Stimulated activated CD4-positive, alpha-beta T cell treated with anti-CD3 and anti-CD28 coated beads, Interleukin-1b, Interleukin-23, amount 100 ng/mL, for 24 hours (primary cell): ENCODE measurements at regions not wholly inside any gene's neighbourhood (a gene's known extent, or its start where the extent isn't known, plus 50 kb on each side); places are given as distances from the start of the nearest gene placed in this dataset.

ENCODE experiments used
- DNase-seq, 4 experiments: peaks; one replicate each; pipeline ENCODE4 v3.0.0-alpha.2; 2020; ENCODE audit warnings: low read depth in 4 of 4, low spot score in 1 of 4

- DNase-seq = no peak
Observed at GRCh38 chr4:173858471-173858870, 328.4 kb upstream of the HAND2 start.

DNA sequence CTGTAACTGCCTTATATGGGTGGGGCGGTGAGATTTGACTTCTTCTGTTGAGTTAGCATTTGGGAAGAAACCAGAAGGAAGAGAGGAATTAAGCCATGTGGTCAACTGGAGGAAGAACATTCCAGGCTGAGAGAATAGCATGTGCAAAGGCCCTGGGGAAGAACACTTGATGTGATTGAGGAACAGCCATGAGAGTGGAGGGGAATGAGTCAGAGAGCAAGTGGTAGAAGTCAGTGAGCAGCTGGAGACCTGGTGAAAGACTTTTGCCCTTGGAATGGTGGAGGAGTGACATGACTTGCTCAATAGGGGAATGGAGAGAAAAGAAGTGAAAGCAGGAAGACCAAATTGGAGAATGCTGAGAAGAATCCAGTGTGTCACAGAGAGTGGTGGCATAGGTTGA lies 327.8 kb upstream of the HAND2 start:
- DNase-seq = no peak

GRCh38 chr4:173855015-173855414 lies 325.0 kb upstream of the HAND2 start:
- no peak for DNase-seq

- DNase-seq = no peak
Observed at GRCh38 chr4:173852775-173853174, 322.7 kb upstream of the HAND2 start.

- no peak for DNase-seq
Observed at GRCh38 chr4:173845580-173845979, 315.6 kb upstream of the HAND2 start.

GRCh38 chr4:173839865-173840264 lies 309.8 kb upstream of the HAND2 start:
- no peak for DNase-seq

- DNase-seq = no peak
Observed at GRCh38 chr4:173837517-173837916, 307.5 kb upstream of the HAND2 start.

DNA sequence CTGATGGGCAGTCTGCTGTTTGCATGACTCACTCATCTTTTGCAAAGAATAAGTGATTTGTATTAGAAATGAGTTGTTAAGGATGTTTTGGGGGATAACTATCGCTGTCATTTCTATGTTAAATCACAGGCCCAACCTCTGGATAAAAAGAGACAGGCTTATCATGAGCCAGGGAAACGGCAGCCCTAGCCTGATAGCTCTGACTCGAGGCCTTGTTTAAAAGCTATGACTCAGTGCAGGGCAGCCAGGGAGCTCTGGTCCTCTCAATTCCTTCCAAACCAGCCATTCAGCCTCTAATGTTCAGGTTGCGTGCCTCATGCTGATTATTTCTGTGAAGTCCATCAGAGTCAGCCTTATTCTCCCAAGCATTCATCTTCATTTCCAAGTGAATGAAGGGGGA lies 305.9 kb upstream of the HAND2 start:
- no peak for DNase-seq

DNA sequence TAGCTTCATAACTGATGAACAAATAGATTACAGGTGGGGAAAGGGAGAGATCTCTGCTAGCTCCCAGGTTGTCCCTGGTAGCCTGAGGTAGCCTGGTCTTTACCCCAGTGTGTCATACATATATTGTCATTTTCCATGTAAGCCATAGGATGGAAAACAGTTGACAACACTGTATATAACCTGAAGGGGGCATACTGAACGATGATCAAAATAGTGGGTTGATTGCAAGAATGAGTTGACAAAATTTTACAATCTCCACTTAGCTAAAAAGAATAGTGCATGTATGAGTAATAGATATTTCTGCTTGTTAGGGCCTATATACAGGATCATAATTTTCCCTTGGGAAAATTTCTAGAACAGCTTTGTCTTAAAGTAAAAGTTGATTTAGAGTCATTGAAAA lies 304.1 kb upstream of the HAND2 start:
- no peak for DNase-seq

DNA sequence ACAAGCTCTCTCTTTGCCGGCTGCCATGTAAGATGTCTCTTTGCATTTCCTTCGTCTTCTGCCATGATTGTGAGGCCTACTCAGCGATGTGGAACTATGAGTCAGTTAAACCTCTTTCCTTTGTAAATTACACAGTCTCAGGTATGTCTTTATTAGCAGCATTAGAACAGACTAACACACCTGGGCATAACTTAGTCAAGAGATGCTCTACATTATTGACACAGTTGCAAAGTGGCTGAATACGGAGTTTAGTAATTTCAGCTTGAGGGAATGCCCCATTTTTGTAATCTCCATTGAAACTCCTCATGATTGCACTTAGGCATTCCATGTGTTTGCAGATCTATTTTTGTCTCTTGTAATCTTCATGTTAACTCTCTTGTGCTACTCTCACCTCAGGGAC lies 299.5 kb upstream of the HAND2 start:
- no peak for DNase-seq

DNA sequence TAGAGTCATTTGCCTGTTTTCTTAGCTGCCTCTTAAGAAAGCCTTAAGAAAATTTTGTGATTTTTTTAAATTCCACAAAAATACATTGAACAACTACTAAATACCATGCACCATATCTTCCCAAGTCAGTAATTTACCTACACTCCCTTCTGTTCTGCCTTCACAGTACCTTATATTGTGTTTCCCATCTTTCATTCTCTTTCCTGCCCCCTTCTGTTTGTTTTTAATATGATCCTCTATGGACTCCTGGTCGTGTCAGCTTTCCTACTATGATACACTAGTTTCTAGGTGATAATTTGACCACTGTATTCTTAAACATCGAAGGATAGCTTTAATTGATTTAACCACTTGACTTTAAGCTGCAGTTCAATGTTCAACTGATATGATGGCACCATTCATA lies 297.7 kb upstream of the HAND2 start:
- DNase-seq = no peak

DNA sequence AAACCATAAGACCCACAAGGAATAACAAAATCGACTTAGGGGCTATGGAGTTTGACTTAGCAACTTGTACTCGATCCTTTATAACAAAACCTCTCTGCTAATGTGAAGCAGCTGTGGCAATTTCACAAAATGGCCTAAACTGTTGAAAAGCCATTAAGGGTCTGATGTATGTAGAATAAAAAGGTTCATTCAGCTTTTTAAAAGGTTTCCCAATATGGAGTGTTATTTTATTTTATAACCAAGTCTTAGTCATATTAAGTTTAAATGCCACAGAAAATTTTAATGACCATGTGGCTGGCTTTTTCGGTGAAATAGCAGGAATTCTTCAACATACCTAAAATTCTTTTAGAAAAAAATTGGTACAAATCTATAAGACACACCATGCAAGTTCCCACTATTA lies 291.8 kb upstream of the HAND2 start:
- DNase-seq = no peak

GRCh38 chr4:173821036-173821435 lies 291.0 kb upstream of the HAND2 start:
- no peak for DNase-seq

DNA sequence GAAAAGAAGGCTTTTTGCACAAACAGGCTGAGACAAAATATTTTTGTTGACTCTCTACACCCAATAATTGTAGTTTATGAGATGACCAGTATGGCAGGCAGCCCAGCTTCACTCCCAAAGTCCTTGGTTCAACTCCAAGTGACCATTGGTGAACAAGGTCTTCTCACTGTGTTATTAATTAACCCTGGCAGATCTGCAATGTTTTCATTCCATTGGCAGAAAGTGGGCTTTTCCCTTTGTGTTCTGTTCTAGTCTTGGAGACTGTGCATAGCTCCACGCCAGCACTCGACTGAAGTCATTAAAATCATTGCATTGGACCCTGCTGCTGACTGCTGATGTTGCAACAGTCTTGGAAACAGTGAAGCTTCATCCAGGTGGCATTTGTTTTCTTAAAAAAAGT lies 277.3 kb upstream of the HAND2 start:
- no peak for DNase-seq

DNA sequence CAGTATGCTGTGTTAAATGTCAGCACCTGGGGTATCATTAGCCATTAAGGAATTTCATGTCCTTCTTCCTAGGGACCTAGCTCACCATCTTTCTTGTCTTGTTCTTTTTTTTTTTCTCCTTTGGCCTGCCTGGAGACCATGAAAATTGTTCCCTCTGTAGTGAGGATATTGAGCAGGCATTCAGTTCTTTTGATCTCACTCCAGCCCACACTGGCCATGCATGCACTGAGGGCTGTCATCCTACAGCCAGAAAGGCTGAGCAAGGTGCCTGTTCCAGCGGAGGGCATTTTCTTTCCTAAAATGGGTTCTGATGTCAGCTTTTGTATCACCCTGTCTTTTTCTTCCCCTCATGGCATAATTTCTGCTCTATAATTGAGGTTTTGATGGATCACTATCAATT lies 275.9 kb upstream of the HAND2 start:
- DNase-seq = no peak

DNA sequence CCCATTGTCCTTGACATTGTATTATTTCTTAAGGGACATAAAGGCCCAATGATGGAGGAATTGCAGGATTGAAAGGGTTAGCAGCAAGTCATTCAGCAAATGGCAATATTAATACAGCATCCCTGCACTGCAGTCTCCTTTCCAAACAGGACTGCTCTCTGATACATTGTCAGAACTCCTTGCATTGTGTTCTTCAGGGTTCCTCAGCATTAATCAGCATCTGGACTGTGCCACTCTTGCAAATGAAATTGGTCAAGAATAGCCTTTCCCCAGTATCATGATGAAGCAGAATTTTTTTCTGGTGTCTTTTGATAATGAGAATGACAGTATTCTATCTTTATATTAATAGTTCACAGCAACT lies 272.6 kb upstream of the HAND2 start:
- no peak for DNase-seq

DNA sequence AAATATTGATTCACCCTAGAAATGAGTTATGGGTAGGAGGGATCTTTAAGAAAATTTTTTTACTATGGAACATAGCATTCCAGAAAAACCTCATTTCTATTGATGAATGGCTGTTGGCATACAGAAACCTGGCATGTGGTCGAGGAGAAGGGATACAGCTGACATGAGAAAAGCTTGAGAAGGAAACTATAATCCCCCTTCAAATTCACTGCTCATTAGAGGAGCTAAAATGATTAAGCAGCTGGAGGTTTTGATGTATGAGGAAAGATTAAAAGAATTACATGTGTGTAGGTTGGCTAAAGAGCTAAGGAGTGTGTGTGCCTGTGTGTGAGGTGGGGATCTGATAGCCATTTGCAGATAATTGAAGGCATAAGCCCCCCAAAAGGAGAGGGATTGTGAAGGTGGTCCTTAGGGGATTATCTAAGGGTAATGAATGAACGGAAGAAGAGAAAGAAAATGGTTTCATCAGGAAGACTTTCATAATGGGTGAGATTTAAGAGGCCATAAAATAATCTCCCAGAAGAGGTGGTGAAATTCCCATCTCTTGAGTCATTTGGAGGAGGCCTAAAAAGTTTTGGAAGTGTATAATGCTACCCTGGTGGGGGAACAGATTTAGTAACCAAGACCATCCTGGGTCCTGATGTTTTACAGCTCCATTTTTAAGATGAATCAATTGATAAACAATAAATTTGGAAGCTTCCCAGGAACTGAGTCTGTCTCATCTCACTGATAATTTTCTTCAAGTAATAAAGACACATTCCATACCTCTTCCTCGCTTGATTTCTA lies 272.0 kb upstream of the HAND2 start:
- DNase-seq = no peak

DNA sequence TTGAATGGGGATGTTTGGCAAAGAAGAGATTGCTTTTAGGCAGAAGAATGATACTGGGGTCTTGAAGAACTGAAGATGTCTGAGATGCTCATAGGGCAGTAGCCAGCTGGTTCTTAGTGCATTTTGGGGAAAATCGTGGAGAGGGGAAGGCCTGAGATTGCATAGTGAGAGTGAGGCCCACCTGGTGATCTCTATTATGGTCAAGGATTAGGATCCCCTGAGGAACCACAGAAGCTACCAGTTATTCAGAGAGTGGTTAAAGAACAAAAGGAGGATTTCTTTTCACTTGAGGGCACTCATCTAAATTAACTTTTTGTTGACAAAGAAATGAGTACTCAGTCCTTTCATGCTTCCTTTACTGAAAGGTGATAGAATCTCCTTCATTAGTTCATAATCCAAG lies 271.3 kb upstream of the HAND2 start:
- DNase-seq = no peak

DNA sequence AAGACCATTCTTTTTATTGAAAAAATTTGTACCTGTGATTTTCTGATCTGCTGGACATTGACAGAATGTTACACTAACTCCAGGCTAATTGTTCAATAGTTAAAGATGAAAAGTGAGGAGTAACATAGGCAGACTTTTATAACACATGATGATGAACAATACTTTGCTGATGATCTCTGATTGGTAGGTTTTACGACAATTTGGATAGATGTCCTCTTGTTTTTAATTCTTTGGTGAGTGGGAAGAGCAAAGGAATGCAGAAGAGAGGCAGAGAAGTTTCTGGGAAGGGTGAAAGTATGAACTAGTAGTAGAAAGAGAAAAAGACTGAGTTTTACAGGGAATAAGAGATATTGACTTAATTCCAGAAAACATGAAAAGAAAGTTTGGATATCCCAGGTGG lies 267.3 kb upstream of the HAND2 start:
- DNase-seq = no peak

- DNase-seq = no peak
Observed at GRCh38 chr4:173794662-173795061, 264.6 kb upstream of the HAND2 start.

DNA sequence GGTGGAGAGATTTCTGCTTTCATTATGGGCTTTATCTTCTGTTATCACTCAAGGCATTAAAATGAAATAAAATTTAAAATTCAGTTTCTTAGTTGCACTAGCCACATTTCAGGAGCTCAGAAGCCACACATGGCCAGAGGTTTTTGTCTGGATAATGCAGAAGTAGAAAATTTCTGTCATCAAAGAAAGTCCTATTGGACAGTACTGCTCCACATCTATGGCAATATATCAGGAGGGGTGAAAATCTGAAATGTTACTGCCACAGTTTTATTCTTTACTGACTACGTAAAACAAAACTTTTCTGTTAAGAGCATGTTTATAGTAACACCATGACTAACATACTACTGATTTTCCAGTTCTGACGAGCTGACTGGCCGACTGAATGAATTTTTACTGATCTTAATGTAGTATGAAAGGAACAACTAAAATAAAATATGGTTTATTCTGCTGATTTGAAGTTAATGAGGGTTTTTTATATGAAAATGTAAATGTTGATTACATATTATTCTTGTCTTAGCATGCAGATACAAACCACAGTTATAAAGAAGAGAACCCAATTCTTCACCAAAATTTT lies 264.0 kb upstream of the HAND2 start:
- DNase-seq = no peak

GRCh38 chr4:173782660-173783059 lies 252.6 kb upstream of the HAND2 start:
- DNase-seq = no peak

- DNase-seq = no peak
Observed at GRCh38 chr4:173777921-173778320, 247.9 kb upstream of the HAND2 start.
